ENCODE measurements at regions not wholly inside any gene's neighbourhood (a gene's known extent, or its start where the extent isn't known, plus 50 kb on each side); places are given as distances from the start of the nearest gene placed in this dataset. TPM values are rescaled to one million over a fixed set of nuclear protein-coding genes. Genes with fewer than 3 reads are reported as not detected.

- H3K9ac ChIP-seq (ENCODE audit: low read depth, low read length, poor library complexity): no peak overlapping the region
- H3K9me3 ChIP-seq (replicated peaks in 1 of 2; ENCODE audit: control insufficient read depth in 2 of 2, insufficient read depth in 1 of 2, low read depth in 1 of 2, low read length in 2 of 2): peaks cover 6 to 9% of the 10 kb centered on the region in 2 donors
- WGBS, 2 donors (ENCODE audit: extremely low coverage in 2 of 2, insufficient read length in 2 of 2, insufficient replicate concordance in 1 of 2): no CpG with 5 or more reads among the region's 4 CpGs
- H2BK120ac ChIP-seq (ENCODE audit: low read depth, low read length): no peak overlapping the region
- DNase-seq (ENCODE audit: low spot score): no peak
- peaks cover 1 to 8% of the 10 kb centered on the region in 2 donors for H3K4me1 ChIP-seq (ENCODE audit: control insufficient read depth in 2 of 2, insufficient read depth in 1 of 2, low read depth in 1 of 2, low read length in 2 of 2)
- no peak overlapping the region for H2AK5ac ChIP-seq (ENCODE audit: low read depth, low read length)
- no peak overlapping the region for H4K8ac ChIP-seq (ENCODE audit: low read depth, low read length)
- no peaks in the 10 kb centered on the region for H3K27me3 ChIP-seq (ENCODE audit: control insufficient read depth in 3 of 3, insufficient read depth in 3 of 3, low read depth in 1 of 3, low read length in 3 of 3)
- no peak overlapping the region for H3K23ac ChIP-seq (ENCODE audit: low read depth, low read length, poor library complexity)
- H2BK15ac ChIP-seq (ENCODE audit: low read length): no peak overlapping the region
- no peak overlapping the region for H3K27ac ChIP-seq (replicated peaks; ENCODE audit: low read length)
- no peak overlapping the region for H3K14ac ChIP-seq (ENCODE audit: low read length)
- H4K91ac ChIP-seq (ENCODE audit: low read depth, low read length, poor library complexity): no peak overlapping the region
- H2BK5ac ChIP-seq (ENCODE audit: low read length): no peak overlapping the region
- H3K4me2 ChIP-seq (ENCODE audit: insufficient read depth, low read length, poor library complexity, severe bottlenecking): no peak overlapping the region
- H2BK12ac ChIP-seq (ENCODE audit: low read length): no peak overlapping the region
- H3K4ac ChIP-seq (ENCODE audit: low read length): no peak overlapping the region
- H3K18ac ChIP-seq (ENCODE audit: low read length): no peak overlapping the region
- H2AFZ ChIP-seq (ENCODE audit: low read length): no peak overlapping the region
- no peaks in the 10 kb centered on the region for H3K36me3 ChIP-seq (replicated peaks in 1 of 2; ENCODE audit: control insufficient read depth in 2 of 2, insufficient read depth in 2 of 2, low read length in 2 of 2)
- no peaks in the 10 kb centered on the region for H3K79me1 ChIP-seq (ENCODE audit: low read depth, low read length)
- no peak overlapping the region for H3K4me3 ChIP-seq (ENCODE audit: low read length in 2 of 2)
Measured at GRCh38 chr2:41997561-41997960, 50.3 kb upstream of the PKDCC start.

Small RNA genes in the stretch of these regions (small RNA-seq; reads per million reads assigned to genes)
- gene RF00019 (ENCODE audit: insufficient read depth): not detected
- not detected for gene RNU4-63P (ENCODE audit: insufficient read depth)
